K562 (cell line): ENCODE measurements at regions not wholly inside any gene's neighbourhood (a gene's known extent, or its start where the extent isn't known, plus 50 kb on each side); places are given as distances from the start of the nearest gene placed in this dataset.
A peak's percentile ranks its signal among the peaks of the same experiment; 100 is the strongest.

Source experiments
- ATAC-seq: fragments of 200-7000 bp; cut with Tn5 transposase; 3 replicates; pipeline ENCODE4 v1.9.1; 2020; ENCODE audit warnings: moderate library complexity
- BruUV-seq: library from RNA; stranded (reverse); fragments of 400-500 nt; replicated peaks from 2 replicates; lab custom pipeline; 2021; lab: Mats Ljungman, UMichigan
- CTCF ChIA-PET: fragments of 300-600 bp; formaldehyde crosslinking; extraction: SDS; loops from one replicate; lab custom pipeline; 2021; ENCODE audit warnings: low intra/inter-chr PET ratio; lab: Yijun Ruan, JAX
- POLR2A ChIA-PET: fragments of 300-600, 350-650 bp; sonication (Branson Sonifier 250); formaldehyde crosslinking; extraction: SDS; loops from one replicate; lab custom pipeline; 2021; ENCODE audit warnings: antibody characterized with exemption, inconsistent platforms; lab: Yijun Ruan, JAX
- DNase-seq, 4 experiments: peaks; one replicate each; pipeline versions ENCODE4 v3.0.0 to v3.0.0-alpha.2; 2011 to 2018; ENCODE audit warnings: low spot score in 3 of 4, mixed read lengths in 3 of 4; ENCODE audit errors: extremely low read depth in 1 of 4
- FAIRE-seq: peaks from 2 replicates; lab custom pipeline; 2011; peaks lifted over from hg19 to GRCh38; lab: Jason Lieb, UNC
- H2AFZ ChIP-seq: 2 replicates; pipeline ENCODE4 v1.6.0; 2011; ENCODE audit warnings: low read depth, low read length, control low read depth, inconsistent platforms
- H3K27ac ChIP-seq: fragments of 200-600 bp; 3 replicates; pipeline ENCODE4 v1.8.0; 2011; ENCODE audit warnings: low read depth, mild to moderate bottlenecking, control low read depth, inconsistent platforms, low read length, moderate library complexity, mixed read lengths; ENCODE audit errors: extremely low read depth
- H3K27me3 ChIP-seq, 2 experiments: fragments of 300-600 bp in 1 of 2; 2 replicates in 1 of 2; 3 replicates in 1 of 2; pipeline versions ENCODE4 v1.6.0 to v1.8.0; 2011; ENCODE audit warnings: inconsistent platforms in 2 of 2, low read length in 2 of 2, mild to moderate bottlenecking in 1 of 2, mixed read lengths in 1 of 2, moderate library complexity in 1 of 2; ENCODE audit not compliant: control insufficient read depth in 2 of 2, insufficient read depth in 2 of 2
- H3K36me3 ChIP-seq: fragments of 300-600 bp; 3 replicates; pipeline ENCODE4 v1.8.0; 2011; ENCODE audit warnings: mild to moderate bottlenecking, low read length, inconsistent platforms; ENCODE audit not compliant: control insufficient read depth, insufficient read depth
- H3K4me1 ChIP-seq, 2 experiments: fragments of 200-600 bp in 1 of 2; replicated peaks in 1 of 2; 2 replicates in 1 of 2; 3 replicates in 1 of 2; pipeline versions ENCODE4 v1.5.1 to v1.8.0; 2011; ENCODE audit warnings: inconsistent platforms in 2 of 2, low read length in 2 of 2, mild to moderate bottlenecking in 1 of 2, mixed read lengths in 1 of 2, moderate library complexity in 1 of 2; ENCODE audit not compliant: control insufficient read depth in 2 of 2, insufficient read depth in 2 of 2
- H3K4me2 ChIP-seq: 2 replicates; pipeline ENCODE4 v1.6.1; 2011; ENCODE audit warnings: low read length, control low read depth, inconsistent platforms, mixed read lengths; ENCODE audit not compliant: insufficient read depth
- H3K4me3 ChIP-seq: fragments of 200-600 bp; sonication (generic), shearing (Covaris generic); 2 replicates; pipeline ENCODE4 v1.5.1; 2016; ENCODE audit warnings: control low read depth, inconsistent platforms
- H3K79me2 ChIP-seq: fragments of 200-600 bp; 3 replicates; pipeline ENCODE4 v1.8.0; 2011; ENCODE audit warnings: low read length, inconsistent platforms; ENCODE audit not compliant: control insufficient read depth, insufficient read depth
- H3K9ac ChIP-seq, 2 experiments: 2 replicates each; pipeline versions ENCODE4 v1.6.0 to v1.6.1; 2011; ENCODE audit warnings: low read depth in 2 of 2, low read length in 2 of 2, control low read depth in 1 of 2, inconsistent platforms in 1 of 2, mild to moderate bottlenecking in 1 of 2, mixed read lengths in 1 of 2; ENCODE audit not compliant: insufficient read depth in 1 of 2
- H3K9me1 ChIP-seq: one replicate; pipeline ENCODE4 v1.6.0; 2011; ENCODE audit warnings: inconsistent platforms, mild to moderate bottlenecking, low read length, moderate library complexity; ENCODE audit not compliant: control insufficient read depth, insufficient read depth
- H3K9me3 ChIP-seq: replicated peaks from 2 replicates; pipeline ENCODE4 v1.5.1; 2011; ENCODE audit warnings: low read depth, low read length, inconsistent platforms; ENCODE audit not compliant: control insufficient read depth, insufficient read depth
- H4K20me1 ChIP-seq: replicated peaks from 2 replicates; pipeline ENCODE4 v1.6.1; 2011; ENCODE audit warnings: low read length, inconsistent platforms, mixed read lengths; ENCODE audit not compliant: control insufficient read depth, insufficient read depth
- ATF4 ChIP-seq: fragments of 450-650 bp; formaldehyde crosslinking; IDR thresholded peaks from 2 replicates; pipeline ENCODE4 v1.4.0; 2022; ENCODE audit warnings: mild to moderate bottlenecking, moderate library complexity
- BACH1 ChIP-seq: fragments of 200-800 bp; sonication (Bioruptor generic); IDR thresholded peaks from 2 replicates; pipeline ENCODE4 v1.6.1; 2016; ENCODE audit warnings: missing genetic modification characterization, missing compliant biosample characterization
- DMBX1 ChIP-seq: fragments of 250-450 bp; sonication (Bioruptor Pico); IDR thresholded peaks from 2 replicates; pipeline ENCODE4 v1.8.0; 2022; ENCODE audit warnings: inconsistent platforms, mild to moderate bottlenecking, moderate library complexity, borderline replicate concordance
- E4F1 ChIP-seq: fragments of 250-450 bp; sonication (Bioruptor Pico); IDR thresholded peaks from 2 replicates; pipeline ENCODE4 v1.5.0; 2021; ENCODE audit warnings: mild to moderate bottlenecking, borderline replicate concordance
- FOSL1 ChIP-seq: fragments of 200-800 bp; sonication (Bioruptor generic); conservative IDR thresholded peaks from 2 replicates; pipeline ENCODE4 v1.6.1; 2016; ENCODE audit warnings: missing genetic modification characterization, missing compliant biosample characterization
- GATA2 ChIP-seq: sonication (generic); formaldehyde crosslinking; IDR thresholded peaks from 2 replicates; pipeline ENCODE4 v1.4.0; 2020; ENCODE audit warnings: mild to moderate bottlenecking, missing genetic modification reagents
- HNRNPUL1 ChIP-seq: fragments of 200-400 bp; formaldehyde crosslinking; IDR thresholded peaks from 2 replicates; pipeline ENCODE4 v1.6.1; 2017; ENCODE audit warnings: low read length
- NBN ChIP-seq: fragments of 450-650 bp; IDR thresholded peaks from 2 replicates; pipeline ENCODE4 v1.6.1; 2016; ENCODE audit warnings: low read depth, mild to moderate bottlenecking
- TAF7 ChIP-seq: fragments of 450-650 bp; IDR thresholded peaks from 2 replicates; pipeline ENCODE4 v1.6.1; 2016; ENCODE audit warnings: missing genetic modification characterization, missing compliant biosample characterization
- ZNF12 ChIP-seq: sonication (generic); formaldehyde crosslinking; IDR thresholded peaks from 2 replicates; pipeline ENCODE4 v1.4.0; 2020; ENCODE audit warnings: mild to moderate bottlenecking, missing genetic modification reagents
- ZNF175 ChIP-seq: fragments of 200-800 bp; sonication (Bioruptor generic); IDR thresholded peaks from 2 replicates; pipeline ENCODE4 v1.6.1; 2016; ENCODE audit warnings: low read depth, mild to moderate bottlenecking, missing genetic modification characterization, missing compliant biosample characterization
- ZNF398 ChIP-seq: fragments of 250-450 bp; sonication (Bioruptor Pico); IDR thresholded peaks from 2 replicates; pipeline ENCODE4 v1.8.0; 2021; ENCODE audit warnings: moderate library complexity, mild to moderate bottlenecking, inconsistent platforms
- WGBS: fragments of 100-300 bp; shearing (Covaris generic); methylation state at CpG from one replicate; pipeline ENCODE4 v1.1.6; 2016; ENCODE audit warnings: low coverage, mixed read lengths; ENCODE audit not compliant: insufficient coverage; ENCODE audit errors: missing lambda C conversion rate; 5-methylcytosine and 5-hydroxymethylcytosine counted together
- in situ Hi-C: fragments of 300-500 bp; cut with MboI; formaldehyde crosslinking; loops from 4 replicates; pipeline ENCODE4 v1.15.0; 2018; ENCODE audit warnings: inconsistent platforms, mixed read lengths
- intact Hi-C: fragments of 100-400 bp; cut with micrococcal nuclease; formaldehyde crosslinking; loops from 2 replicates; pipeline ENCODE4 v1.14.2; 2022
- TF ChIP-seq, protein P1 (sequence below): sonication (generic); formaldehyde crosslinking; IDR thresholded peaks from 2 replicates; pipeline ENCODE4 v1.8.1; 2022; ENCODE audit warnings: missing genetic modification reagents

DNA sequence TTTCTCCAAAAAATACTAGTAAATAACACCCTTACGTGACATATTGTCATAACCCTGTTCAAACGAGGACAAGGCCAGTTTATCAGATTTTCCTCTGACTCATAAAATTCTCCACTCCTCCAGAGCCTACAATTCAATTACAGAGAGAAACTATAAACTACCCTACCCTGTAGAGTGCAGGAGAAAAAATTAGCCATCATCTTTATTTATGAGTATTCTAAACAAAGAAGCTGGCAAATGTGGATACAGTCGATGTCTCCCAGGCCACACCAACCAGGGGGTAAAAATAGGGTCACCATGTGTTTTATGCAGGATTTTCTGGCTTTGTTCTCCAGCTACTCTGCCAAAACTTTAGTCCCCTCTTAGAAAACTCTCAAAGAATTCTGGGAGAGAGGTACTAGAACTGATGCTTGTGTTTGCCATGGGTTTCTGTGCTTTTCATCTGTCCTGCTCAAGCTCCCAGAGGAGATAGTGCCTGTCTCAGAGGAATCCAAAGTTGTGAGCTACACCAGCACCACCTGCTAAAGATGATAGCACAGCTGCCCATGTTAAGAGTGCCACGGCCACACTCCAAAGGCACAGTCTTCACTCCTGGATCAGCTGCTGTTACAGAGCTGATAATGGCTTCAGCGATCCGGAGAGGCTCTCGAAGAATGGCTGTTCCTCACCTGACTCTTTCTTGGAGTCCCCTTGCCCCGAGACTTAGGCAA is 150.2 kb downstream of the IMPG2 start (continued):
- TF ChIP-seq FOSL1 (tag): peak; percentile 83
- no peak for TF ChIP-seq TAF7

DNA sequence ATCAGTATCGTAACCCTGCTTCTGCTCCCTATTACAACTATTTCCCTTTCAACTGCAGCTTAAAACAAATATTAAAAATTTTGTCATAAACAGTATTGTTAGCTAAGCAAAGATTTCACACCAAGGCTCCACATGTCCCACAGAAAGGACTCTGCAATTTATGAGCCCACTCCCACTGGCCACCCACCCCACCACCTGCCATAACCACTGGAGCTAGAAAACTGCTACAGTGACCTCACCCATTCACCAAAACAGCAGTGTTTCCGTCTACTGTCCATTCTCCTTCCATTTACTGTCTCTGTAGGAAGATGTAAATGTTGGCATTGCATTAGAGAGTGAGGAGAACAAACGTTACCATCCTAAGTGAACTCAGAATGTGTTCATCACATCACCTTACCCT is 150.9 kb downstream of the IMPG2 start:
- Histone ChIP-seq H3K9ac (no peak overlapping the region), H2AFZ (peak overlapping the region; percentile 52; the same call in 1 of the 2 replicates), H3K4me3 (no peak overlapping the region), H3K36me3 (no peaks in the 10 kb centered on the region), H3K27ac (no peak overlapping the region), H3K4me2 (no peak overlapping the region), H3K27me3 (no peaks in the 10 kb centered on the region), H3K79me2 (no peaks in the 10 kb centered on the region), H3K9me1 (no peaks in the 10 kb centered on the region), H3K4me1 (peaks cover 4 to 10% of the 10 kb centered on the region in 2 experiments; a peak in 2 of 5 replicates), H4K20me1 (no peaks in the 10 kb centered on the region), H3K9me3 (no peaks in the 10 kb centered on the region)
- intact Hi-C loops: no loop called here
- in situ Hi-C loops: no loop called here
- DNase-seq (no peak), FAIRE-seq (no peak), ATAC-seq (no peak)
- WGBS: 49% methylated on average over 3 of the region's 3 CpGs
- no TSS peak for BruUV-seq
- ChIA-PET CTCF (no interaction called here), POLR2A (interaction anchor here (0.9 kb wide), 1 partner anchor 20 kb away, joined by 3 read pairs; no protein-coding TSS in a partner anchor)
- TF ChIP-seq BACH1 (tag) (no peak), NBN (no peak), GATA2 (CRISPR knock-in tag) (no peak), ZNF12 (CRISPR knock-in tag) (no peak), HNRNPUL1 (no peak), ZNF398 (CRISPR knock-in tag) (no peak), DMBX1 (CRISPR knock-in tag) (no peak), ATF4 (CRISPR knock-in tag) (no peak), E4F1 (no peak), ZNF175 (CRISPR knock-in tag) (no peak)
- TF ChIP-seq, protein P1, sequence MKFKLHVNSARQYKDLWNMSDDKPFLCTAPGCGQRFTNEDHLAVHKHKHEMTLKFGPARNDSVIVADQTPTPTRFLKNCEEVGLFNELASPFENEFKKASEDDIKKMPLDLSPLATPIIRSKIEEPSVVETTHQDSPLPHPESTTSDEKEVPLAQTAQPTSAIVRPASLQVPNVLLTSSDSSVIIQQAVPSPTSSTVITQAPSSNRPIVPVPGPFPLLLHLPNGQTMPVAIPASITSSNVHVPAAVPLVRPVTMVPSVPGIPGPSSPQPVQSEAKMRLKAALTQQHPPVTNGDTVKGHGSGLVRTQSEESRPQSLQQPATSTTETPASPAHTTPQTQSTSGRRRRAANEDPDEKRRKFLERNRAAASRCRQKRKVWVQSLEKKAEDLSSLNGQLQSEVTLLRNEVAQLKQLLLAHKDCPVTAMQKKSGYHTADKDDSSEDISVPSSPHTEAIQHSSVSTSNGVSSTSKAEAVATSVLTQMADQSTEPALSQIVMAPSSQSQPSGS (CRISPR knock-in tag): no peak
